Cardiac fibroblast (primary cell): ENCODE measurements at regions not wholly inside any gene's neighbourhood (a gene's known extent, or its start where the extent isn't known, plus 50 kb on each side); places are given as distances from the start of the nearest gene placed in this dataset.

Experiments
- DNase-seq, 2 donors: peaks; one replicate each; pipeline versions ENCODE4 v3.0.0 to v3.0.0-alpha.2; 2010; ENCODE audit warnings: low read depth in 2 of 2
- H3K4me3 ChIP-seq, 2 donors: replicated peaks in 1 of 2; 1 replicate in 1 of 2; 2 replicates in 1 of 2; pipeline ENCODE4 v1.5.1; 2011; ENCODE audit warnings: low read depth in 2 of 2, low read length in 2 of 2, mild to moderate bottlenecking in 2 of 2, moderate library complexity in 1 of 2
- TF ChIP-seq, protein P1 (sequence below): IDR thresholded peaks from one replicate; pipeline ENCODE4 v1.5.1; 2011; ENCODE audit warnings: low read depth, mild to moderate bottlenecking, low read length, inconsistent platforms

- no peak overlapping the region for H3K4me3 ChIP-seq
- no peak for DNase-seq
- TF ChIP-seq, protein P1, sequence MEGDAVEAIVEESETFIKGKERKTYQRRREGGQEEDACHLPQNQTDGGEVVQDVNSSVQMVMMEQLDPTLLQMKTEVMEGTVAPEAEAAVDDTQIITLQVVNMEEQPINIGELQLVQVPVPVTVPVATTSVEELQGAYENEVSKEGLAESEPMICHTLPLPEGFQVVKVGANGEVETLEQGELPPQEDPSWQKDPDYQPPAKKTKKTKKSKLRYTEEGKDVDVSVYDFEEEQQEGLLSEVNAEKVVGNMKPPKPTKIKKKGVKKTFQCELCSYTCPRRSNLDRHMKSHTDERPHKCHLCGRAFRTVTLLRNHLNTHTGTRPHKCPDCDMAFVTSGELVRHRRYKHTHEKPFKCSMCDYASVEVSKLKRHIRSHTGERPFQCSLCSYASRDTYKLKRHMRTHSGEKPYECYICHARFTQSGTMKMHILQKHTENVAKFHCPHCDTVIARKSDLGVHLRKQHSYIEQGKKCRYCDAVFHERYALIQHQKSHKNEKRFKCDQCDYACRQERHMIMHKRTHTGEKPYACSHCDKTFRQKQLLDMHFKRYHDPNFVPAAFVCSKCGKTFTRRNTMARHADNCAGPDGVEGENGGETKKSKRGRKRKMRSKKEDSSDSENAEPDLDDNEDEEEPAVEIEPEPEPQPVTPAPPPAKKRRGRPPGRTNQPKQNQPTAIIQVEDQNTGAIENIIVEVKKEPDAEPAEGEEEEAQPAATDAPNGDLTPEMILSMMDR: no peak
Measured at GRCh38 chr3:152756807-152757206, 78.1 kb upstream of the P2RY1 start.

DNA sequence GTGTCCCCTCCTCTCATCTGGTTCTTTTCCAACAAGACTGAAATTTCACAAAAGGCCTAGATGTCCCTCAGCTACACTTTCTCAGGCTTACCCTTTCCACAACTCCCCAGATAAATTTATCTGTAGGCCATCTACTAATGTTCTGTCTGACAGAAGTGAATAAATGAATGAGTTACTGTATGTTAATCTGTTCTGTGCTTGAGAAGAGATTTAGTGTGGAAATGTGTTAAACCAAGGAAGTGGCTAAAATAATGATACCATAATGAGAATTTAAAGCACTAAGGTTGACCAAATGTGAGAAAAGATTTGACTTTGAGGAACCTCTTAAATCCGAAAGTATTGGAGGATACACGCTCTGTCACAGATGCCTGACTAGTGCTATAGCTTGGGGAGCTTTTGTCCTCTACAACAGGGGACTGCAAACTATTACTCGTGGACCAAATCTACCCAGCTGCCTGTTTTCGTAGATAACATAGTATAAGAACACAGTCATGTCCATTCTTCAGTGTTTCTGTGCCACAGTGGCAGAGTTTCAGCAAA is 74.8 kb upstream of the P2RY1 start:
- TF ChIP-seq, protein P1: no peak
- H3K4me3 ChIP-seq: no peak overlapping the region
- no peak for DNase-seq

- H3K4me3 ChIP-seq: no peak overlapping the region
- DNase-seq: no peak
- TF ChIP-seq, protein P1: no peak
Measured at GRCh38 chr3:152760591-152760990, 74.3 kb upstream of the P2RY1 start.

DNA sequence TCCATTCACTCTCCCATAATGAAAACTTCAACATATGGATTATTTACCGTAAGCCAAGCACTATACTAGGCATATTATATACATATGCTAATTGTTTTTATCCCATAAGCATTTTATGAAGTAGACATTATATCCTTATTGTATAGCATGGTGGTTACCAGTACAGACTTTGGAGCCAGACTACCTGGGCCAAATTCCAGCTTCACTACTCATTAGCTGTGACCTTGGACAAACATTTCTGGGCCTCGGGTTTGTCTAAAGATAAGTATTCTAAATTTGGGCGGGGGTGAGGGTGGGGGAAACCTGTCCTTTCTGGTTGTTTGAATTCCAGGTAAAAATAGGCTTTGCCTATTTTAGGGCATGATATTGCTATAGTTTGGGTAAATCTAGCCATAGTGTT is 66.5 kb upstream of the P2RY1 start:
- no peak for DNase-seq
- TF ChIP-seq, protein P1: no peak
- H3K4me3 ChIP-seq: no peak overlapping the region

DNA sequence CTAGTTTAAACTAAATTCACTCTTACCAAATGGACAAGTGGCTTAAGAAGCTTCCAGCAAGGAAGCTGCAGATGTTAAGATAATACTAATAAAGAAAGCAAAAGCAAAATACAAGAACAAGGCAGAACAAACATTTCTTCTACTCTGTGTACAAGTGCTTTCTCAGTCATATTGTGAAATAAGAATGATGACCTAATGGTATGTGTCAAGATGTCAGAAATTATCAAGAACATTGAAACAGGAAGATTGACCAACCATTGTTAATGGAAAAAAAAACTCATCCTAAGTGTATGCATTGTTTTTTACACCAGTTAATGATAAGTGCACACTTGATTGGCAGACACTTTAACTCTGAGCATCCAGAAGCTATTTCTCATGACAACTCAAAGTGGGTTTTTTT is 65.4 kb upstream of the P2RY1 start:
- H3K4me3 ChIP-seq: no peak overlapping the region
- peak; percentile 37 to 43 for DNase-seq
- TF ChIP-seq, protein P1: no peak

DNA sequence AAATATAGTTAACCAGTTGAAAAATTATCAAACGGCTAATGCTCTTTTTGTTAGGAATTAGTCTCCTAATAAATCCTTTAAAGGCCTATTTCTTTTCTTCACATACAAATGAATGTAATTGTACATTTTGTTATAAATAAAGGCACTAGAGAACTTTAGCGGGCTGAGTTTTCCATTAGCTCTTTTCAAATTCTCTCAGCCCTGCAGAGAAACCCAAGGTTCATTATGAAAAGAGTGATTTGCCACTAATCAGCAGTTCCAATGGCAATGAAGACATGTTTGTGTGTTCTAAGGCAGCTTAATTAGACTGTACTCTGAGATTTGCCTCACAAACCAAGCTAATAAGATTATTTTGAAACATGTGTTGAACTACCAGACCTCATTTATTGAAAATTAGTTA is 64.6 kb upstream of the P2RY1 start:
- no peak overlapping the region for H3K4me3 ChIP-seq
- TF ChIP-seq, protein P1: no peak
- DNase-seq: no peak

GRCh38 chr3:152771120-152771519 is 63.8 kb upstream of the P2RY1 start:
- TF ChIP-seq, protein P1: no peak
- no peak for DNase-seq

More at GRCh38 chr3:152771120-152771519, 63.8 kb upstream of the P2RY1 start:
- H3K4me3 ChIP-seq: no peak overlapping the region
